ENCODE measurements at regions not wholly inside any gene's neighbourhood (a gene's known extent, or its start where the extent isn't known, plus 50 kb on each side); places are given as distances from the start of the nearest gene placed in this dataset.

DNA sequence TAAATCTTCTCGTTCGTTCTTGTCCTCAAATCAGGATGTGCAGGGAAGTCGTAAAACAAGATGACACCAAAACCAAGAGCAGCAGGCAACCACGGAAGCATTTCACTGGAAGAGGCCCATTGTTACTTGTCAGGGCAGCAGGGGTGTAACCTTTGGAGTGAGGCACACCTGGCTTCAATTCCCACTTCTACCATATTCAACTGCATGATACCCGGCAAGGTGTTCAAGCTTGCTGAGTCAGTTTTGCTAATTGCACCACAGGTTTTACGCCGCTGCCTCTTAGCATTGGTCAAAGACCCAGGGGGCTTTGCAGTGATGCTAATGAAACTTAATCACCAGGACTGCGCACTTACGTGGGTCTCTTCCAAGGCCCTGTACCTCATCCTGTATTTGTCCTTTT is 50.0 kb upstream of the PTER start:
- H3K27ac ChIP-seq = no peak overlapping the region
- TF ChIP-seq CTCF (IDR thresholded peaks at IDR 0.05) (no peak), ZFX (IDR thresholded peaks at IDR 0.05; ENCODE audit: borderline replicate concordance) (no peak)

Data from 22Rv1 (cell line).